HG03064 (cell line): ENCODE measurements at regions not wholly inside any gene's neighbourhood (a gene's known extent, or its start where the extent isn't known, plus 50 kb on each side); places are given as distances from the start of the nearest gene placed in this dataset.
"Not testable (repeated sequence)": the region's sequence is repeated elsewhere in the genome, so short reads cannot be mapped to it uniquely, and the experiment has no call there.

Experiments
- ATAC-seq: cut with Tn5 transposase; IDR thresholded peaks from one replicate; pipeline ENCODE4 v1.9.1; 2021; ENCODE audit warnings: low read depth; ENCODE audit not compliant: unreplicated experiment

DNA sequence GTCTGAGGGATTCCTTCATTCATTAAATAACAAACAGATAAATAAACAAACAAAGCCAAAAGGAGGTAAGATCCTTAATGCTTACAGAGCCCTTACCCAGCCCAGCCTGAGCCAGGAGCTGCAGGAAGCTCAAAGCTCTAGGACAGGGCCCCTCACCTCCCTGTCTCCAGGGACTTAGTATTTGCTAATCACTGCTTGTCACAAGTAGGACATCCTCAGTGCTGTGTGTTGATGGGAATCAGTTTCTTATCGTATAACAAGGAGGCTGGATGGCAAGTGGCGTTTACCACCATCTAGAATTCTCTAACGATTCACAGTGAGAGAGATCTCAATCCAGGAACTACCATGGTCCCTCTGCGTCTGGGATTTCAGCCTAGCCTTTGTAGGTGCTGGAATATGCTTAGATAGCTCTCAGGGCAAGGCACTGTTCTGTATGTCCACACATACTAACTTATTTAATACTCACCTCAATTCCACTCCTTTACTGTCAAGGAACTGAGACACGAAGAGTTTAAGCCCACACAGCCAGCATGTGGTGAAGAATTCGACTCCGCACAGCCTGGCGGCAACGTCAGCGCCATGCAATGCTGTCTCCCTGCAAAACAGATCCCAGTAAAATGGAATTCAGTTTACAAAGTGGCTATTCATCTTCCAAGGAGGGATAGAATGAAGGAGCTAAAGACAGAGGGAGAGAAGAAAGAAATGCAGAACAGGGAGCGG is 164.8 kb downstream of the MYCN start:
- no peak for ATAC-seq

DNA sequence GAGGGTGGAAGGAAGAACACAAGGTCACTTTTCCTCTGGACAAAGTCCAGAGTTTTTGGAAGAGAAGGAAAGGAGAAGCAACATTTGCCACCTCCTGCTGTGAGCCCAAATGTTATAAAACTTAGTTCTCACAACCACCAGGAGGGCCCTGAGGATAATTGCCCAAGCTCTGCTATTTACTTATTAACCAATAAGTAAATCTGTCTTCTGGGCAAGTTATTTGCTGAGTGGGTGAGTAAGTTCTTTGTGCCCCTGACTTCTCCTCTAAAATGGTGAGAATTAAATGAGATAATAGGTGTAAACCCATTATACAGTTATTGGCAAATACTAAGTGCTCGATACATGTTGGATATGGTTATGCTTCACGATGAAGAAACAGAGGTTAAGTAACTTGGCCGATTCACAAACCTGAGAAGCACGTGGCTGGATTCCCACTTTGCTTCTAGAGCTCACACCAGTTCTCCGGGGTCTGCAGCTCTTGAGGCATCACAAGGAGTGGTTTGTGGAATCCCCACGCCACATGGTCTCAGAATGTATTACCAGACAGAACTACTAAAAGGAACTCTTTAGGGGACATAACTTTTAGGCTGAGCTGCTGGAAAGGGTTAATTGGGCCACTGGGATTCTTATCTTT is 164.1 kb downstream of the MYCN start:
- ATAC-seq = no peak

DNA sequence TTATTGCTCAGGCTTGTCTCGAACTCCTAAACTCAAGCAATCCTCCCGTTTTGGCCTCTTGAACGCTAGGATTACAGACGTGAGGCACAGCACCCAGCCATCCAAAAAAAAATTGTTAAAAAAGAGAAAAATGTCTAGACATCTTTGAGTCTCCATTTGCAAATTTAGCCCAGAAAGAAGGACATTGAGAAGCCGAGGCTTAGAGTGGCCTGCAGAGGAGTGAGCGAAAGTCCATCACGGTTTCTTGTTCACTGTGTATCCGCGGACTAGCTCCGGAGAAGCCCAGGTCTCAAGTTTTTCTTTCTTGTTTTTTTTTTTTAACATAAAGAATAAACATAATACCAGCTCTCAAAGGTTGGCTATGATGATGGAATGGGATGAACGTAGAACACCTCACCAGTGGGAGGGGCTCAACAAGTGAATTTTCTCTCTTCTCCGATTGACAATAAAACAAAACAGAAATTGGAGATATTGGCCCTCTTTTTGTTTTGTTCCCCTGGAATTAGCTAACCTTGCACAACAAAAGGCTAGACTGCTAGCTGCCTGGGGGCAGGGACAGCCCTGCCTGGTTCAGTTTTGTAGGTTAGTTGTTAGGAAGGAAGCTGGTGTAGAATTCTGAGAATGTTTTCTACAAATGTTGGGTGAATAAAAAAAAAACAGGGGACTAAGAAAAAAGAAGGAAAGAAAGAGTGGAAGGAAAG is 163.4 kb downstream of the MYCN start:
- ATAC-seq = no peak

DNA sequence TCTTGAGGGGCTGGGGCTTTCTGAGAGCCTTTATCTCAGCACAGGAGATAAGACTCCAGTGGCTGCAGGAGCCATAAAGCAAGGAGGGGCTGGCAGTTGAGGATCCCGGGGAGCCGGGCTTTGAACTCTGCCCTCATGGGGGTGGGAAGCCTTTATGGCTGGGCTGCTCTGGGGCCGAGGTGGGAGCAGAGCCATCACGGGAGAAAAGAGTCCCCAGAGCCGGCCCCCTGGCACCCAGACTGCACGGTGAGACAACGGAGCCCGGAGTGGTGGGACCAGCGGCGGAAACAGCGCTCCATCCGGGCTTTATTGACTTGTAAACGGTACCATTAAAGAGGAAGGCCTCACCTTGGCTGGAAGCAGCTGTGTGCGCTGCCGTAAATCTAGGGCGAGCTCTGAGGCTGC is 162.6 kb downstream of the MYCN start:
- no peak for ATAC-seq

DNA sequence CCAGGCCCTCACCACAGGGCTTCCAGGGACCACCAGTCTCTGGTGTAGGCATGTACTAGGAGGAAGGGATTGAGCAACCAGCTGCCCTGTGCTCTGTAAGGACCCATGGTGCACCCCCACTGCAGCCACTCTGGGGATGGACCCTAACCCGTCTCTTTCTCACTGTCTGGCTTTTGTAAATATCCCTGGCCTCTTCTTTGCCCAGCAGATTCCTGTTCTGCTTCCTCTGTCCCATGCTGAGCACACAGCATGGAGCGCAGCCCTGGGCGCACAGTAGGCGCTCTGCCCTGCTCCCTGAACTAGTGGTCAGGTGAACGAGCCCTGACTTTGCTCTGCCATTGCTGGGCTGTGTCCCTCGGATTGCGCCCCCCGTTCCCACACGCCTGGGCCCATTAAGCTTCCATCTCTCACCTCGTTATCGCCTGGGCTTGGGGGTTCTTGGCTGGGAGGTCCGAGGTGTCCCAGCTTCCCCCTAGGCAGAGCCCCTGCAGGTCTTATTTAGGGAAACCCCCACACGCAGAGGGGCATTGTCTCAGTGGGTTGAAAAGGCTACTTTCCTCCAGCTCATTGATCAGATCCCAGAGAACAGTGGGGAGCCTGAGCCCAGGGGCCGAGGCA is 162.1 kb downstream of the MYCN start:
- no peak for ATAC-seq

DNA sequence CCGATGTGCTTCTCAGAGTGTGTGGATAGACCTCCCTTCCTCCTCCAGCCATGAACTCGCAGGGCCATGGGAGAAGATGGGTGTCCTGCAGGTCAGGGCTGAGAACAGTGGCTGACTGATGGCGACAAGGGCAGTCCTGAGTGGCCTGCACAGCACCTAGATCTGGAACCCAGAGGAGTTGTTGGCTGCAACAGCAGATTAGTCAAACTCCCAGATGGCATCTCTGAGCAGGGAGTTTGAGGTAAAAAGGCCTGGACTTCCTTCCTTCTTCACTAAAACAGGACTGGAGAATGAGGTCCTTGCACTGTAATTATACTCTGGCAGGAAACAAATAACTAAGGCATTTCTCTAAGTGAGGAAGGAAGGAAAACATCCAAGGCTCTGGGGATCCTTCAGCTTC is 160.8 kb downstream of the MYCN start:
- no peak for ATAC-seq

DNA sequence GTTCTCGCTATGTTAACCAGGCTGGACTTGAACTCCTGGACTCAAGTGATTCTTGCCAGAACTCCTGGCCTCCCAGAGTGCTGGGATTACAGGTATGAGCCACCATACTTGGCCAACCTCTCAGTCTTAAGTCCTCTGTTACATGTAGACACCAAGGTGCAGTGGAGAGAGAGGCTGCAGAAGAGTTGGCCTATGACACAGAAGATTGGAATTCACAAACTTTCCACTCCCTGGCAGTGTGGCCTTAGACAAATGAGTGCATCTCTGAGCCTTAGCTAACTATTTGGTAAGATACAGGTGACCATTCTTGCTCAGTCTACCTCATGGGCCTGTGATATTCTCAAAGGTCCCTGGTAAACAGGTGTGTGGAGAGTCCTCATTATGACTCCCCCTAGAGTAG is 159.7 kb downstream of the MYCN start:
- ATAC-seq = no peak

DNA sequence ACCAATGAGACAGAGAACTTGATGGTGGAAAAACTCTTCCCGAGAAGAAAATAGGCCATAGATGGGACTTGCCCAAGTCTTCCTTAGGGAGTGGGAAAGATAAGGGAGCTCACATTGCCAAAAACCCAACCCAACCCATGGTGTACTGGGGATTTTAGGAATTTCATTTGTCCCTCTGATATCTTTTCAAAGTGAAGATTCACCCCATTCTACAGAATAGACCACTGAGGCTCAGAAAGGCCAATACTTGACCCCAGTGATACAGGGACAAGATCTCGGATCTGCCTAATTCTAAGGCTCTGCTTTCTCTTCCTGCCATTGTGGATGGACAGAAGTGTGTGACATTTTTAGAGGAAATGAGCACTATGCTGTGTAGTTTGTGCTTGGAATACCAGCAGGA is 159.0 kb downstream of the MYCN start:
- no peak for ATAC-seq

DNA sequence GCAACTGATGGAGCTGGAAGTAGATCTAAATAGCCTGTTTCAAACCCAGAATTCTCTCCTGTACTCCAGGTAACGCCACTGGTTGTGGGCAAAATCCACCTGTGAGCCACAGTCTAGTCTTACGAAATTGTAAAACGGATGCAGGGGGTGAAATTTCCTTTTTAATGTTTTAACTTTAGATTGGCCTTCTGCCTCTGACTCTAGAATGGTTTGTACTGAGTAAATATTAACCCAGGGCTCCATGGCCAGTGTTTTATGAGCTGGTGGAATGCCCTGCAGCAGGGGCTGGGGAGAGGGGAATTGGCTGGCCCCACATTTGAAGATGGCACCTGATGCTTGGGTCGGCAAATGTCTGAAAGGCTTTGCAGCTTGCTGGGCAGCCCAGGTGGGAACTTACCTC is 156.6 kb downstream of the MYCN start:
- ATAC-seq = no peak

DNA sequence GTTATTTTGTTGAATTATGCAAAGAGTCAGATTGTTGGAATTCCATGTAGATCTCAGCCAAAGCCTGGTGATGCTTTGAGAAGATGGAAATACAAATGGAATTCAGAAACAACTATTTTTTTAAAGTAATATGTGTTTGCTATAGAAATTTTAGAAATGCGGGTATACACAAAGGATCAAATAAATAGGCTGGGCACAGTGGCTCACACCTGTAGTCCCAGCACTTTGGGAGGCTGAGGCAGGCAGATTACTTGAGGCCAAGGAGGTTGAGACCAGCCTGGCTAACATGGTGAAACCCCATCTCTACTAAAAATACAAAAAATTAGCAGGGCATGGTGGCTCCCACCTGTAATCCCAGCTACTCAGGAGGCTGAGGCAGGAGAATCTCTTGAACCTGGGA is 155.1 kb downstream of the MYCN start:
- not testable (repeated sequence) for ATAC-seq

DNA sequence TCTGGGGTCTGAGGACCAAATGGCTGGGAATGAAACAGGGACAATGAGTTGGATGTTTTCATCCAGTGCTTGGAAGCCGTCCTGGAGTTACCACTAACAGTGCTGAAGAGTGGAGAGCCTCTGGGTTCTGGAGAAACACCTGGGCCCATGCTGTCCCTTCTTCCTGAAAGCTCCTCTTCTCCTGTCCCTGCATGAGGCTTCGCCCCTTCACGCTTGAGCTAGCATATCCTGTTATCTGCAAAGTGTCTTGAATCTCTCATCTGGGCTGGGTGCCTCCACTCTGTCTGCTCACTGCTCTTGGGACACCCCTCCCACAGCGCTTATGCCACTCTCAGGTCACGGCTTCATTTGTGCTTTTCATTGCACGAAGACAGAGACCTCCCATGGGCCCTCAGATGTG is 154.5 kb downstream of the MYCN start:
- ATAC-seq = no peak

DNA sequence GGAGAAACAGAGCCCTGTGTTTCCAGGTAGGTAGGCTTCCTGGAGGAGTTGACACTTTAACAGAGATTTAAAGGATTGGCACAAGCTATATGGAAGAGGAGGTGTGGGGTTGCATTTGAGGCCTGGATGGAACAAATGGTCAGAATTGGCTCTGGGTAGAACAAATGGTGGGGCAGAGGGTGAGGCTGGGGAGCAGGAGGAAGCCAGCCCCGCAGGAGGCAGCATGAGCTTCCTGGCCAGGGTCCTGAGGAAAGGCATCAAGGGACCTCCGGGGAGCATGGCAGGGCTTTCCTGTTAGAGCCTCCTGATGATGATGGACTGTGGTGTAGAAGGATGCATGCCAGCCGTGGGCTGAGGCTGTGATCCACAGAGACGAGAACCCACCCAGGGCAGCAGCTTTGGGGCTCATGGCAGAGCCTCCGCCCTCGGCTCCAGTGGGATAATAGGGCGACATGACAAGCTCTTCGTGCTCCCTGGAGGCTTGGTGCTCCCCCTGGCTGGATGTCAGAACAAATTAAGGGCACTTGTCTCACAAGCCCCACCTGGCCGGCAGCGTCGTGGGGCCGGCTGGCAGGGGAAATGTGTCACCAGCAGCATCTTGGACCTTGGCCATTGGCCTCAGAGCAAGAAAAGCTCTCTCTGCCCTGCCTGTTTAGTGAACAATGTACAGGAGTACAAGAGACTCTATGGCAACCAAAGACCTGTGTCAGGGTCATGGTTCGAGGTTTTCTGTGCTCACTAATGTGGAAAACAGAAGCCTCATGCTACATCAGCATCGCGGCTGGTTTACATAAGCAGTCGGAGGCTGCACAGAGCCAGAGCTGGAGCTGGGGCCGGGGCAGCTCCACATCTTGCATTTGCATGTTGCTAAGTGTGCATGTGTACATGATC is 153.5 kb downstream of the MYCN start:
- no peak for ATAC-seq

DNA sequence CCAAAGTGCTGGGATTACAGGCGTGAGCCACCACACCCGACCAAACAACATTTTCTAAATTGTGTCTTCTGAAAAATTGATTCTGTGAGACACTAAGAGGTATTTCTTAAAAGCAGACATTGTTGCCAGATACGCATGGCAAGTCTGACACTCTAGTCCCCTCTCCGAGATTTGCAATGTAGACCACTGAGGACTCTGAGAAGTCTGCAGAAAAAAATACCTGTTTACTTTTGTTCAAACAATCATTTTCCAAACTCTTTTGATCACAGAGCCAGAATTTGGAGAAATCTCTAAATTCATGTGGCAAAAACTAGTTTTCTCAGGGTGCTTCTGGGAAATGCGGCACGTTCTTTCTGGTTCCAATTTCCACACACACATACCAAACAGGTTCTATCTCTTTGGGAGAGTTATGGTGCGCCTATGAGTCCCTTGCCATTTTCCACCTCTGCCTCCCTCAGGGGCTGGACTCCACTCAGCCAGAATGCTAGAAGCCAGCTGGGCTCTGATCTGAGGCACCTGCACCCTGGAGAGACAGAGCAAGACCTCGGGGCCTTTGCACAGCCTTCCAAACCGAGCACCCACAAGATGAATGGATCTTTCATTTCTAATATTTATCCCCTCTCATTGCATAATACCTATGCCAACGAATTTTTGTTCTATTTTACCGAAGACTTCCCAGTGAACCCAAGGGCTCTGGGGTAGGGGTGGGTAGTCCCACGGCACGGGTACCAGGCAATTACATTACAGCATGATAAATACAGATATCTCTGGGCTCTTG is 152.7 kb downstream of the MYCN start:
- no peak for ATAC-seq

DNA sequence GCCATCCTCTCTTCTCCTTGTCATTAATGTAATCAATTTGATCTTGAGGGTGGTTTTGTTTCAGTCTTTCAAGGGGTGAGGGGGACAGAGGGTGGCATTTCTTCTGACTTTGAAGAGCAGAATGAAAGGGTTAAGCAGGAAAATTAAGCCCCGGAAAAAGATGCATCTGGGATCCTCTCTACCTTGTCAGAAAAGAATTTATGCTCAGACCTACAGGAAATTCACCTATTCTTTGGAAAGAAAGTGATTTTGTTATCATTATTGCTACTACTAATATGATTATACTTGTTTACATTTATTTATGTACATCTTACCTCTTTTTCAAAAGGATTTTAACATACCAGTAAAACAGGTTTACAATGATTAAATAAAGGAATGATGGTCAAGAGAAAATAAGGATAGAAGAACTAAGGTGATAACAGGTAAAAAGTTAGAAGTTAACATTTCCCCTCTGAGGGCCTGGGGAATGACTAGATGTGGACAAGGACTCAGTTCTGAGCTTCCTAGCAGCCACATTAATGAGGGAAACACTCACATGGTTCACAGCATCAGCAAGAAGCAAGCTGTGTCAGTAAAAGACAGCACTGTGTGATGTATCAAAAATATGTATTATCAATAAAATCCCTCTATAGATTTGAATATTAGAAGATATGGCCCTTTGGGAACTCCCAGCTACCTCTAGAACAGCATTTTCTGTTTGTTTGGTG is 151.4 kb downstream of the MYCN start:
- ATAC-seq = no peak

DNA sequence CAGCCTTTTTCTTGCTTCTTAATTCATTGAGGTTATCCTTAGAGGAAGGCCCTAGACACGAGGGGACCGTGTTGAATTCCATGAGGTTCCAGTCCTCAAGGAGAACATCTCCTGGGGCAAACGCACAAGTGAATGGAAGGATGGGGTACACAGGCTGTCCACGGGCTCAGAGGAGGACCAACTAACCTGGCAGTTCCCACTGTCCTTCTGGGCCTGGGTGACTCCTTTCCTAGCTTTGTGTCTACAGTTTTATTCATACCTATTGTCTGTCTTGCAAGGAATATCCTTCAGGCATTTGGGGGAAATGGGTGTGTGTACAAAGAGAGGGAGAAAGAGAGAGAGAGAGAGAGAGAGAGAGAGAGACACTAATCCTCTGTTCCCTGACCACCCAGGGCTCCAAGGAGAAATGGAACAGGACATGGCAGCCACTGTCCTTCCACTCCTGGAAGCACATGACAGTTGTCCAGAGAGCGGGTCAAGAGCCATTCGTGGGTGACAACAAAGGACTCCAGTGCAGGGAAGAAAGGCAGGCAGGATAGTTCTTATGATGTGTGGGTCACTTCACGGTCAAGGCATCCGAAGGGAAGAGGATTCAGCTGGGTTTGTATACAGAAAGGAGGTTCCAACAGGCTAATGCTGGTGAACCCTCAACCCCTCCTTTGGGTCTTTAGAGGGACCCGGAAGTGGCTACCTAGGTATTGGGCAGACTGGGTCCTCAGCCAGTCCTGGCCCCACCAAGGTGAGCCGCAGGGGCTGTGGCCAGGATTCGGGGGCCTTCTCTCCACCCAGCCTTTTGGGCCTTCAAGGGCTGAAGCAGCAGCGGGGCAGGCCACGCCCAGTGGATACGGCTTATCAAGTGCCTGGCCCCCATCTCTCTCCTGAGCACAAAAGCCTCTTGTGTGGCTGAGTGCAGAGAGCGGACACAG is 150.6 kb downstream of the MYCN start:
- no peak for ATAC-seq

DNA sequence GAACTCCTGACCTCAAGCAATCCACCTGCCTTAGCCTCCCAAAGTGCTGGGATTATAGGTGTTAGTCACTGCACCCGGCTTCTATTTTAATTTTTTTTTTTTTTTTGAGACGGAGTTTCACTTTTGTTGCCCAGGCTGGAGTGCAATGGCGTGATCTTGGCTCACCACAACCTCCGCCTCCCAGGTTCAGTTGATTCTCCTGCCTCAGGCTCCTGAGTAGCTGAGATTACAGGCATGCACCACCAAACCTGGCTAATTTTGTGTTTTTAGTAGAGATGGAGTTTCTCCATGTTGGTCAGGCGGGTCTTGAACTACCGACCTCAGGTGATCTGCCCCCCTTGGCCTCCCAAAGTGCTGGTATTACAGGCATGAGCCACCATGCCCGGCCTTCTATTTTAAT is 149.1 kb downstream of the MYCN start:
- not testable (repeated sequence) for ATAC-seq

DNA sequence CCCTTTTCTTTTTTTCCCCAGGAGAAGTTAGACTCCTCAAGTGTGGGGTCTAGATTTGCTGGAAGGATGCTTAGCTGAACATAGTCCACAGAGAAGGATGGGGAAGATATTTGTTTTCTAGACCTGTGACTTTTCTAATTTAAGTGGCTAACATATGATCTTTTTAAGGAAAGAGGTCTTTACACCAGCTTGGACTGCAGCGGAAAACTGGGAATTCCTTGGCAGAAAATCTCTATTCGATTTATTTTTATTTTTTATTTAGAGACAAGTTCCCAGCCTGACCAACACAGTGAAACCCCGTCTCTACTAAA is 148.4 kb downstream of the MYCN start:
- ATAC-seq = no peak
